ENCODE measurements at regions not wholly inside any gene's neighbourhood (a gene's known extent, or its start where the extent isn't known, plus 50 kb on each side); places are given as distances from the start of the nearest gene placed in this dataset.

GRCh38 chr4:123266221-123266620 is 130.4 kb upstream of the SPRY1 start:
- TF ChIP-seq ZZZ3 (IDR thresholded peaks at IDR 0.05; ENCODE audit: control insufficient read depth, insufficient read length, low read depth) (no peak), CREM (IDR thresholded peaks at IDR 0.05; ENCODE audit: low read depth) (no peak), CTCF (IDR thresholded peaks at IDR 0.05 in 2 of 3, conservative IDR thresholded peaks at IDR 0.05 in 1 of 3; ENCODE audit: control insufficient read depth in 2 of 3, extremely low read depth in 1 of 3, insufficient read depth in 1 of 3, low read depth in 3 of 3, low read length in 3 of 3) (no peak), IRF3 (IDR thresholded peaks at IDR 0.05) (no peak), RB1 (IDR thresholded peaks at IDR 0.05; ENCODE audit: borderline replicate concordance) (no peak), BCL3 (IDR thresholded peaks at IDR 0.05; ENCODE audit: borderline replicate concordance, insufficient read depth, low read depth, low read length, poor library complexity, severe bottlenecking) (no peak), EZH2 (IDR thresholded peaks at IDR 0.05; ENCODE audit: borderline replicate concordance, control insufficient read depth, low read depth, low read length) (no peak), TBL1XR1 (IDR thresholded peaks at IDR 0.05; ENCODE audit: low read depth, low read length) (no peak), MEF2B (IDR thresholded peaks at IDR 0.05; ENCODE audit: partially characterized antibody, poor library complexity, severe bottlenecking) (no peak), GABPA (IDR thresholded peaks at IDR 0.05; ENCODE audit: low read depth) (no peak), CBFB (IDR thresholded peaks at IDR 0.05; ENCODE audit: low read depth) (no peak)
